ENCODE measurements at regions not wholly inside any gene's neighbourhood (a gene's known extent, or its start where the extent isn't known, plus 50 kb on each side); places are given as distances from the start of the nearest gene placed in this dataset.
A peak's percentile ranks its signal among the peaks of the same experiment; 100 is the strongest.

DNA sequence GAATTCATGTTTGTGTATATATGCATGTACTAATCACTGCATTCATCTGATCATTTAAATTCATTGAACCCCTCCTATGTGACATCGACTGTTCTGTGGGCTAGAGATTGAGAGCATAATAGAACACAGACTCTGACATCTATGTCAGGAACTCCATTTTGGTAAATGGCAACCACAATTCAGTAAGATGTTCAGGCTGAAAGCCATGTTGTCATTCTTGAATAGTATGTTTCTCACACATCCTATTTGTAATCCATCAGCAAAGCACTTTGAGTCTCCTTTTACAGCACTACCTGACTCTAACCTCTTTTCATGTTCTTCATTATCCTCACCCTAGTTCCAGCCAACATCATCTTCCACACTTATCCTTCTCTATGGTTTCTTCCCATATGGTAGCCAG lies 413.8 kb upstream of the MEX3C start:
- H3K36me3 Mint-ChIP-seq (ENCODE audit: low read depth), result no peaks in the 10 kb centered on the region
- no peaks in the 10 kb centered on the region for H3K4me1 Mint-ChIP-seq
- no peak overlapping the region for H3K4me3 Mint-ChIP-seq
- no peak for ATAC-seq (replicated peaks)
- H3K27me3 Mint-ChIP-seq, result peaks cover 24% of the 10 kb centered on the region
- H3K9me3 Mint-ChIP-seq, result peaks cover 3% of the 10 kb centered on the region
- H3K27ac Mint-ChIP-seq, result no peak overlapping the region

DNA sequence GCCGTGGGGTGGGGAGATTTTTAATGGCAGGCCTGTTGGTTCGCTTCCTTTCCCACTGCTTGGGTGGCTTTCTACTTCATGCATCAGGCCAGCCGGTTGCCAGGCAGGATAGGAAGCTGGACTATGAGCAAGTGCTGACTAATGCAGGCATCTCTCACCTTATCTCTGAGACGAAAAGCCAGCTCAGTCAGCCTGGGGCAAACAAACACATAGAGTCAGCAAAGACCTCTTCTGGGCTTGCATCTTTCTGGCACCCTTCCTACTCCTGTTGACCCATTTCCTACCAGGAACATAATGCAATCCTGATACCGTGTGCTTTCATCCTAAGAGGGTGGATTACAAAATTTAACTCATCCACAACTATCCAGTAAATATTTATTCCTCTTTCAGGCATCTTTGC lies 416.6 kb upstream of the MEX3C start:
- peaks cover 3% of the 10 kb centered on the region for H3K9me3 Mint-ChIP-seq
- no peak overlapping the region for H3K4me3 Mint-ChIP-seq
- H3K36me3 Mint-ChIP-seq (ENCODE audit: low read depth), result no peaks in the 10 kb centered on the region
- no peak for ATAC-seq (replicated peaks)
- H3K27ac Mint-ChIP-seq, result no peak overlapping the region
- H3K27me3 Mint-ChIP-seq, result peaks cover 20% of the 10 kb centered on the region
- H3K4me1 Mint-ChIP-seq, result no peaks in the 10 kb centered on the region

DNA sequence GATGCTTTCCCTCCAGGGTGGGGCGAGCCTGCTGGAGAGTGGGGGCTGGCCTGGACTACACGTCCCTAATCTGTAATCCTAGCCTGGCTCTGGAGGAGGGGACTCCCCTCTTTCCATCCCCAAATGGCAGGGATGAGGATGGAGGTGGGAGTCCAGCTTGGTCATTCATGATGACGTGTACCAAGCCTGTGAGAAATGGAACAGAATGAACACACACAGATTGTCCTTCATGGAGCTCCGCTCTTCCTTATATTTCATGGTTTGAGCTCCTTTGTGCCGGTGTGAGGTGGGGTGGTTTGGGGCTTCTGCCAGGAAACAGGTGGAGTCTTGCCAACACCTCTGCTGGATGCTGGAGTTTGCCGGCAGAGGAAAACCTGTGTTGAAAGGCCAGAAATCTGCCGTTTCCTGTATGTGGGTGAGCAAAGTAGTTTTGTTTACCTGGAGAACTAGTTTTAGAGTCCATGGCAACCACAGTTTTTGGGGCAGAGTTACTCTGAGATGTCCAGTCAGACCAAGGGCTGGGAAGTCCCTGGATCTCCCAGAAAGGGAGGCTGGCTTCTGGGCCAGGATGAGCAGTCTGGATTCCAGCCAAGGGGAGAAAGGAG lies 417.6 kb upstream of the MEX3C start:
- H3K4me1 Mint-ChIP-seq, result no peaks in the 10 kb centered on the region
- ATAC-seq (replicated peaks), result no peak
- H3K27me3 Mint-ChIP-seq, result peaks cover 15% of the 10 kb centered on the region
- no peak overlapping the region for H3K27ac Mint-ChIP-seq
- no peak overlapping the region for H3K4me3 Mint-ChIP-seq
- no peaks in the 10 kb centered on the region for H3K36me3 Mint-ChIP-seq (ENCODE audit: low read depth)
- H3K9me3 Mint-ChIP-seq, result no peaks in the 10 kb centered on the region

GRCh38 chr18:51617167-51617566 lies 419.7 kb upstream of the MEX3C start:
- H3K27ac Mint-ChIP-seq, result no peak overlapping the region
- ATAC-seq (replicated peaks), result peak; percentile 35
- H3K9me3 Mint-ChIP-seq, result no peaks in the 10 kb centered on the region
- no peaks in the 10 kb centered on the region for H3K36me3 Mint-ChIP-seq (ENCODE audit: low read depth)
- peaks cover 23% of the 10 kb centered on the region for H3K27me3 Mint-ChIP-seq
- no peaks in the 10 kb centered on the region for H3K4me1 Mint-ChIP-seq
- no peak overlapping the region for H3K4me3 Mint-ChIP-seq

GRCh38 chr18:51617572-51618260 lies 420.2 kb upstream of the MEX3C start:
- no peak for ATAC-seq (replicated peaks)
- H3K36me3 Mint-ChIP-seq (ENCODE audit: low read depth), result no peaks in the 10 kb centered on the region
- H3K4me3 Mint-ChIP-seq, result no peak overlapping the region
- no peaks in the 10 kb centered on the region for H3K4me1 Mint-ChIP-seq
- no peaks in the 10 kb centered on the region for H3K9me3 Mint-ChIP-seq
- peaks cover 25% of the 10 kb centered on the region for H3K27me3 Mint-ChIP-seq
- no peak overlapping the region for H3K27ac Mint-ChIP-seq

DNA sequence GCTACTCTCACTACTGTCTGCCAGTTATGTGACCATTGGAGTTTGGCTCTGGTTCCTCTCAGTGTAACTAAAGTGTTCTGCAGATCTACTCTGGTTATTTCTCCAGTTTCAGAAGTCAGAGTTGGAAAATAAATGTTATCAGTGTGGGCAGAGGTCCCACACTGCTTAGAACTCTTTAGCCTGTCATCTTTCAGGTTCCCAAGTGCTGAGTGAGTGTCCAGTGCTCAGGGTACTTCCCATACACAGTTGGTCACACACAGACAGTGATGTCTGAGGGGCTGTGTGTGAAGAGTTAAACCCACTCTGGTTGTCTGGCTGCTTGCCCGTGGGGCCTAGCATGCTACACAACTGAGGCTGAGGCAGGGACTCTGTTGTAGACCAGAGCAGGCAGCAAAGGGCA lies 421.8 kb upstream of the MEX3C start:
- H3K36me3 Mint-ChIP-seq (ENCODE audit: low read depth), result no peaks in the 10 kb centered on the region
- H3K27me3 Mint-ChIP-seq, result peaks cover 24% of the 10 kb centered on the region
- H3K4me1 Mint-ChIP-seq, result no peaks in the 10 kb centered on the region
- ATAC-seq (replicated peaks), result no peak
- no peak overlapping the region for H3K4me3 Mint-ChIP-seq
- no peaks in the 10 kb centered on the region for H3K9me3 Mint-ChIP-seq
- H3K27ac Mint-ChIP-seq, result no peak overlapping the region

GRCh38 chr18:51621113-51621863 lies 423.8 kb upstream of the MEX3C start:
- H3K36me3 Mint-ChIP-seq (ENCODE audit: low read depth), result no peaks in the 10 kb centered on the region
- no peaks in the 10 kb centered on the region for H3K9me3 Mint-ChIP-seq
- no peaks in the 10 kb centered on the region for H3K4me1 Mint-ChIP-seq
- peaks cover 22% of the 10 kb centered on the region for H3K27me3 Mint-ChIP-seq
- no peak overlapping the region for H3K4me3 Mint-ChIP-seq
- H3K27ac Mint-ChIP-seq, result no peak overlapping the region
- no peak for ATAC-seq (replicated peaks)

DNA sequence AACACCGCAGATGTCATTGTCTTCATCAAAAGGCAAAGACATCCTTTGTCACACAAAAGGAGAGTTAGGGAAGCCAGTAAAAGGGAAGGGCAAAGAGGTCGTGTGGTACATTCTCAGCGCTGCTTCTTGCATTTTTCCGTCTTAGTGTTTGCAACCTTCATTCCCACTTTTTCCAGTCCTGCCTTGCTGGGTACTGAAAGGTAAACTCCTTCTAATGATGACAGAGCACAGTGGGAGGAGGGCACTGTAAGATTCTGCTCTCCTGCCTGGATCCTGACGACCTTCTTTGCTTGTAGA lies 424.3 kb upstream of the MEX3C start:
- H3K27me3 Mint-ChIP-seq, result peaks cover 22% of the 10 kb centered on the region
- no peak for ATAC-seq (replicated peaks)
- H3K27ac Mint-ChIP-seq, result no peak overlapping the region
- no peaks in the 10 kb centered on the region for H3K9me3 Mint-ChIP-seq
- no peaks in the 10 kb centered on the region for H3K36me3 Mint-ChIP-seq (ENCODE audit: low read depth)
- no peak overlapping the region for H3K4me3 Mint-ChIP-seq
- H3K4me1 Mint-ChIP-seq, result no peaks in the 10 kb centered on the region

DNA sequence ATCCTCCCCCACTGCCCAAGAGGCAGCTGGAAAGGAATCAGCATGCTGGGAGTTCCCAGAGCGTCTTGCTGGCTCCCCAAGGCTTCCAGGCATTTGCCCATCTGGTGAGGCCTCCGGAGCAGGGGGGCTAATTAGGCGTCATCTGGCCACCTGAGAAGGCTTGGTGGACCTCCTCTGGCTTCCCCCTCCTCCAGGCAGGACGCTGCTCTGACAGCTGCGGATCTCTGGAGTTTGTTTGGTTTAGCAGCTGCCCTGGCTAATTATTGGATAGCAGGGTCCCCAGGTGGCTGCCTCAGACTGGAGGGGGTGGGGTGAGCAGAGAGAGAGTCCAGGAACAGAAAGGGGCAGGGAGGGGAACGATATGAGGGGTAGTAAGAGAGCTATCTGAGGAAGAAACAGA lies 425.2 kb upstream of the MEX3C start:
- Mint-ChIP-seq H3K9me3 (no peaks in the 10 kb centered on the region), H3K27ac (no peak overlapping the region), H3K4me1 (no peaks in the 10 kb centered on the region)

DNA sequence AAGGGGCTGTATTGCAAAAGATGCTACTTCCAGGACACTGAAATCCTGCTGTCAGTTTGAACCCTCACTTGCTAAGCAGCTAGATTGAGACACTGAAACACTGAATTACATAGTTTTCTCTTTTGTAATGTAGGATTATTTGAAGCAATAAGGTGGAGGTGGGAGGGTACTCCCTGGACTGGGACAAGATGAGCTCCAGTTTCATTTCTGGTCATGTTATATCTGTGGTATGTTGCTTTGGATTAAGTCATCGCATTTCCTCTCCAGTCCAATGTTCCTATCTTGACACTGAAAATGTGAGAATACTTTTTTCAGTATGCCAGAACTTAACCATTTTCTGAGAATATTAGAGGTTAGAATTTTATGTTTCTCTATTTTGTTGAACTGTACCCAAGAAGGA lies 426.2 kb upstream of the MEX3C start:
- no peak for ATAC-seq (replicated peaks)
- peaks cover 22% of the 10 kb centered on the region for H3K27me3 Mint-ChIP-seq
- H3K27ac Mint-ChIP-seq, result no peak overlapping the region
- H3K36me3 Mint-ChIP-seq (ENCODE audit: low read depth), result no peaks in the 10 kb centered on the region
- H3K9me3 Mint-ChIP-seq, result no peaks in the 10 kb centered on the region
- H3K4me1 Mint-ChIP-seq, result no peaks in the 10 kb centered on the region
- no peak overlapping the region for H3K4me3 Mint-ChIP-seq

More for the DNA sequence above, 425.2 kb upstream of the MEX3C start:
- ATAC-seq (replicated peaks), result no peak
- Mint-ChIP-seq H3K27me3 (peaks cover 22% of the 10 kb centered on the region), H3K4me3 (no peak overlapping the region), H3K36me3 (ENCODE audit: low read depth) (no peaks in the 10 kb centered on the region)

DNA sequence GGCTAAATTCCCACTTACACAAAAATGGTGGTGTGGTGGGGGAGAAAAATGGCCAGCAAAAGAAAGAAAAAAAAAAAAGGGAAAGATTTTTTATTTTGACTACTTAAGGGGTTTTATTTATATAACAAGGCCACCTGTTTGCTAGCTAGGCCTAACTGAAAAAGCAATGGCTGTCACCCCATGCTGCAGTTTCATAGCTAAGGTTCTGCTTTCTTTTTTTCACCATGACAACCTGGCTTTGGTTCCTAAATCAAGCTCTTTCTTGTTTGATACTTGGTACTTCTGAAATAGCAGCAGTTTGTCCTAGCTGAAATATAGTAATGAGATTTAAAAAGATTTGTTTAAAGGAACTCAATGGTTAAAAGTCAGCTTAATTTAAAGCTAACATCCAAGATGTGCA lies 433.2 kb upstream of the MEX3C start:
- no peaks in the 10 kb centered on the region for H3K36me3 Mint-ChIP-seq (ENCODE audit: low read depth)
- no peaks in the 10 kb centered on the region for H3K27me3 Mint-ChIP-seq
- peaks cover 2% of the 10 kb centered on the region for H3K9me3 Mint-ChIP-seq
- no peak overlapping the region for H3K4me3 Mint-ChIP-seq
- no peak overlapping the region for H3K27ac Mint-ChIP-seq
- no peak for ATAC-seq (replicated peaks)
- no peaks in the 10 kb centered on the region for H3K4me1 Mint-ChIP-seq

DNA sequence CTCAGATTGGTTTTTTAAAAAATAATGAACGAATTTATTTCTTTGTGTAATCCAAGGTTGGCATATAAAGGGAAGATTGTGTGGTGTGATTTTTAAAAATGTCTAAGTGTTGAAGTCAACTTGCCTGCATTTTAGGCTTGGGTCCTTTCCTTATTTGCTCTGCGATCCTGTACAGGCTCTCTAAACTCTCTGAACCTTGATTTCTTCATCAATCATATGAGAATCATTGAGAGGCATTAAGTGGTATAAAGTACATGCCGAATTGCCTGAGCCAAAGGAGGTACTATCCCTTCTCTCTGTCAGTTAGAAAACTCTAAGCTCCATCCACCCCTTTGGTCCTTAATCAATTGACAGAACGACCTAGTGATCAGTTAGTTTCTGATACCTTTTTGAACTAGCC lies 440.4 kb upstream of the MEX3C start:
- H3K36me3 Mint-ChIP-seq (ENCODE audit: low read depth), result no peaks in the 10 kb centered on the region
- ATAC-seq (replicated peaks), result no peak
- no peak overlapping the region for H3K27ac Mint-ChIP-seq
- H3K27me3 Mint-ChIP-seq, result peaks cover 11% of the 10 kb centered on the region
- H3K4me1 Mint-ChIP-seq, result no peaks in the 10 kb centered on the region
- no peak overlapping the region for H3K4me3 Mint-ChIP-seq
- H3K9me3 Mint-ChIP-seq, result peaks cover 7% of the 10 kb centered on the region

DNA sequence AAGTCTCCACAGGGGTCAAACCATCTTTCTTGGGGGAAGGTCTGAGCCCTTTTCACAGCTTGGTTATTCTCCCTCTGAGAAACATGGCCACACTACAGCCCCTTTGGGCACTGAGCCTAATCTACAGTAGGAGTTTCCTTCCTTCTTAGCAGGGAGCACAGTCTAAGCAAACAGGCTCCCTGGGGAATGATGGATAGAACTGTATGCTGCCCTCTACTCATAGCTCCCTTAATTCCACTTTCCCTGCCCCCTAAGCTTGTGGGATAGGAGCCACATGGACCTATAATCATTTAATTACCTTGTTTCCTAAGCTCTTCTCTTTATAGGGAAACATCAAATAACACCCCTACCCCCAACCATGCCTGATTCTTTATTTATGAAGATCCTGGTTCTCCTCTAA lies 442.1 kb upstream of the MEX3C start:
- H3K4me1 Mint-ChIP-seq, result no peaks in the 10 kb centered on the region
- no peak overlapping the region for H3K4me3 Mint-ChIP-seq
- no peak for ATAC-seq (replicated peaks)
- peaks cover 7% of the 10 kb centered on the region for H3K9me3 Mint-ChIP-seq
- H3K27ac Mint-ChIP-seq, result no peak overlapping the region
- H3K27me3 Mint-ChIP-seq, result peaks cover 14% of the 10 kb centered on the region
- no peaks in the 10 kb centered on the region for H3K36me3 Mint-ChIP-seq (ENCODE audit: low read depth)

DNA sequence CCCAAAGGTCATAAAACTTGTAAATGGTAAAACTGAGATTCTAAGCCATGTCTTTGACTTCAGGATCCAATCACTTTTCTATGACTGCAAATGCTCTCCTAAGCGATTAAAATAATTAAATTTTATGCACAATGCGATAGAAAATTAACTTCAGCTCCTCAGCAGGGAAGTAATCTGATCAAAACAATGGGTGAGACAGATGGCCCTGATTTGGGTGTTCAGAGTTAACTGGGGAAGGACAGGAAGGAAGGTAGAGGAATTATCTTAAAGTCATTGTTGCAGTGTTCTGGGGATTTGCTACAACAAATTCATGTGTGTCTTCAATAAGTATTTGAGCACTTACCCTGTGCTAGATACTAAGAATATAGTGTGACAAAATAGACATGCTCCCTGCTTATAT lies 446.0 kb upstream of the MEX3C start:
- no peak for ATAC-seq (replicated peaks)
- H3K36me3 Mint-ChIP-seq (ENCODE audit: low read depth), result no peaks in the 10 kb centered on the region
- H3K4me1 Mint-ChIP-seq, result no peaks in the 10 kb centered on the region
- no peak overlapping the region for H3K4me3 Mint-ChIP-seq
- no peak overlapping the region for H3K27ac Mint-ChIP-seq
- peaks cover 2% of the 10 kb centered on the region for H3K9me3 Mint-ChIP-seq
- peaks cover 13% of the 10 kb centered on the region for H3K27me3 Mint-ChIP-seq

DNA sequence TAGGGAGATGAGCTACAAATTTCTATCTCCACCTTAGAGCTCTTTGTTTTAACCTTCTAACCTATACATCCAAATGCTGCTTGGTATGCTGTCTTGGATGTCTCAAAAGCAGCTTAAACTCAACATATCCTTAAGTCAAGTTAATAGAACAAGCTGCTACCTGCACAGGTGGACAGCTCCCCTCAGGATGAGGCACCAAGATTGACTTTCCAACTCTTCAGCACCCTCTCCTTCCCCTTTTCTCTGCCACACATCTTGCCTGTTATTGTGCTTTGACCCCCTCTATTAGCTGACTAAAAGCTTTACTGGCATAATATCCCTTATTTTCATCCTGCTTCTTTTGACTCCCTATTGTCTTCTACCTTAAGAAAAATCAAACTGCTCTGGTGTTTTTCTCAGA lies 448.1 kb upstream of the MEX3C start:
- peaks cover 7% of the 10 kb centered on the region for H3K27me3 Mint-ChIP-seq
- no peaks in the 10 kb centered on the region for H3K4me1 Mint-ChIP-seq
- no peak overlapping the region for H3K4me3 Mint-ChIP-seq
- H3K27ac Mint-ChIP-seq, result no peak overlapping the region
- ATAC-seq (replicated peaks), result no peak
- H3K9me3 Mint-ChIP-seq, result no peaks in the 10 kb centered on the region
- H3K36me3 Mint-ChIP-seq (ENCODE audit: low read depth), result no peaks in the 10 kb centered on the region

Measured in activated T-helper 17 cell treated with anti-CD3 and anti-CD28 coated beads, Interleukin-2, amount 50 U/mL, for 72 hours (primary cell).